Mesenchymal stem cell (in vitro differentiated cells and primary cell): ENCODE measurements at regions not wholly inside any gene's neighbourhood (a gene's known extent, or its start where the extent isn't known, plus 50 kb on each side); places are given as distances from the start of the nearest gene placed in this dataset.

Experiments
- DNase-seq: peaks from one replicate; pipeline ENCODE4 v3.0.0-alpha.2; 2013
- H2AFZ ChIP-seq: one replicate; pipeline ENCODE4 v1.6.1; 2013; ENCODE audit warnings: low read depth, mild to moderate bottlenecking, control low read depth, inconsistent platforms, low read length, moderate library complexity
- H2AK5ac ChIP-seq: 2 replicates; pipeline ENCODE4 v1.6.1; 2013; ENCODE audit warnings: low read length, moderate library complexity, mild to moderate bottlenecking, inconsistent platforms; ENCODE audit not compliant: severe bottlenecking
- H2BK120ac ChIP-seq: one replicate; pipeline ENCODE4 v1.6.1; 2013; ENCODE audit warnings: low read depth, mild to moderate bottlenecking, inconsistent platforms, low read length, moderate library complexity
- H2BK12ac ChIP-seq, 2 experiments: one replicate each; pipeline ENCODE4 v1.6.1; 2013; ENCODE audit warnings: inconsistent platforms in 2 of 2, low read length in 2 of 2, mild to moderate bottlenecking in 2 of 2, moderate library complexity in 2 of 2, control low read depth in 1 of 2
- H2BK15ac ChIP-seq: one replicate; pipeline ENCODE4 v1.6.1; 2013; ENCODE audit warnings: mild to moderate bottlenecking, low read depth, inconsistent platforms; ENCODE audit not compliant: poor library complexity, severe bottlenecking
- H2BK5ac ChIP-seq: 2 replicates; pipeline ENCODE4 v1.6.1; 2013; ENCODE audit warnings: low read depth, mild to moderate bottlenecking, low read length, control low read depth, inconsistent platforms; ENCODE audit not compliant: poor library complexity, severe bottlenecking
- H3K14ac ChIP-seq, 2 experiments: one replicate each; pipeline ENCODE4 v1.6.1; 2013; ENCODE audit warnings: inconsistent platforms in 2 of 2, low read length in 2 of 2, control low read depth in 1 of 2, mild to moderate bottlenecking in 1 of 2, moderate library complexity in 1 of 2
- H3K18ac ChIP-seq, 2 experiments: one replicate each; pipeline ENCODE4 v1.6.1; 2013; ENCODE audit warnings: inconsistent platforms in 2 of 2, low read length in 2 of 2, control low read depth in 1 of 2, low read depth in 1 of 2, mild to moderate bottlenecking in 1 of 2
- H3K23ac ChIP-seq, 2 experiments: one replicate each; pipeline ENCODE4 v1.6.1; 2013; ENCODE audit warnings: inconsistent platforms in 2 of 2, low read length in 2 of 2, mild to moderate bottlenecking in 2 of 2, moderate library complexity in 2 of 2, control low read depth in 1 of 2
- H3K27ac ChIP-seq: 2 replicates; pipeline ENCODE4 v1.5.1; 2013; ENCODE audit warnings: mild to moderate bottlenecking, moderate library complexity, low read length, control low read depth, inconsistent platforms; ENCODE audit not compliant: poor library complexity, severe bottlenecking
- H3K27me3 ChIP-seq, 2 experiments: 2 replicates each; pipeline versions ENCODE4 v1.6.1 to v1.7.0; 2013; ENCODE audit warnings: low read length in 2 of 2, mild to moderate bottlenecking in 2 of 2, moderate library complexity in 2 of 2, control low read depth in 1 of 2, inconsistent platforms in 1 of 2; ENCODE audit not compliant: control insufficient read depth in 1 of 2, insufficient read depth in 1 of 2
- H3K36me3 ChIP-seq, 2 experiments: 2 replicates each; pipeline versions ENCODE4 v1.6.1 to v1.7.0; 2013; ENCODE audit warnings: low read length in 2 of 2, control low read depth in 1 of 2, inconsistent platforms in 1 of 2, low read depth in 1 of 2, mild to moderate bottlenecking in 1 of 2; ENCODE audit not compliant: insufficient read depth in 2 of 2, control insufficient read depth in 1 of 2
- H3K4ac ChIP-seq, 2 experiments: one replicate each; pipeline ENCODE4 v1.6.1; 2013; ENCODE audit warnings: inconsistent platforms in 2 of 2, low read length in 2 of 2, mild to moderate bottlenecking in 2 of 2, moderate library complexity in 2 of 2, control low read depth in 1 of 2, low read depth in 1 of 2
- H3K4me1 ChIP-seq: 2 replicates; pipeline ENCODE4 v1.6.1; 2013; ENCODE audit warnings: low read depth, low read length, control low read depth; ENCODE audit not compliant: control insufficient read depth, insufficient read depth
- H3K4me2 ChIP-seq: 2 replicates; pipeline ENCODE4 v1.6.1; 2013; ENCODE audit warnings: low read length, mild to moderate bottlenecking, inconsistent platforms; ENCODE audit not compliant: poor library complexity, severe bottlenecking
- H3K4me3 ChIP-seq, 2 experiments: 2 replicates each; pipeline versions ENCODE4 v1.5.1 to v1.7.0; 2013; ENCODE audit warnings: low read length in 2 of 2, mild to moderate bottlenecking in 2 of 2, control low read depth in 1 of 2, low read depth in 1 of 2; ENCODE audit not compliant: insufficient read depth in 1 of 2
- H3K79me1 ChIP-seq: replicated peaks from 2 replicates; pipeline ENCODE4 v1.6.1; 2013; ENCODE audit warnings: mild to moderate bottlenecking, control low read depth, low read length, inconsistent platforms; ENCODE audit not compliant: poor library complexity, severe bottlenecking
- H3K9ac ChIP-seq: 2 replicates; pipeline ENCODE4 v1.7.0; 2013; ENCODE audit warnings: mild to moderate bottlenecking, low read length, moderate library complexity
- H3K9me3 ChIP-seq: 2 replicates; pipeline ENCODE4 v1.7.0; 2013; ENCODE audit warnings: mild to moderate bottlenecking, low read length; ENCODE audit not compliant: control insufficient read depth
- H4K8ac ChIP-seq: one replicate; pipeline ENCODE4 v1.6.1; 2013; ENCODE audit warnings: inconsistent platforms, mild to moderate bottlenecking, low read length, moderate library complexity
- H4K91ac ChIP-seq: one replicate; pipeline ENCODE4 v1.6.1; 2013; ENCODE audit warnings: mild to moderate bottlenecking, low read length, inconsistent platforms
- WGBS: methylation state at CpG from one replicate; pipeline ENCODE4 v1.1.7; 2013; ENCODE audit warnings: mixed read lengths; 5-methylcytosine and 5-hydroxymethylcytosine counted together

- 89% methylated on average over 5 of the region's 6 CpGs for WGBS
- Histone ChIP-seq H4K91ac (no peak overlapping the region), H3K79me1 (no peaks in the 10 kb centered on the region), H2BK12ac (no peak overlapping the region), H3K9me3 (no peaks in the 10 kb centered on the region), H3K9ac (no peak overlapping the region), H3K23ac (no peak overlapping the region), H3K27ac (no peak overlapping the region), H3K14ac (no peak overlapping the region), H3K4ac (no peak overlapping the region), H4K8ac (no peak overlapping the region), H3K4me1 (no peaks in the 10 kb centered on the region), H2BK120ac (no peak overlapping the region), H2AFZ (no peak overlapping the region), H3K4me2 (no peak overlapping the region), H2BK15ac (no peak overlapping the region), H3K27me3 (no peaks in the 10 kb centered on the region), H2AK5ac (no peak overlapping the region), H2BK5ac (no peak overlapping the region), H3K18ac (no peak overlapping the region), H3K4me3 (no peak overlapping the region), H3K36me3 (no peaks in the 10 kb centered on the region)
- no peak for DNase-seq
Measured at GRCh38 chr6:126091466-126091865, 105.1 kb downstream of the TRMT11 start.

DNA sequence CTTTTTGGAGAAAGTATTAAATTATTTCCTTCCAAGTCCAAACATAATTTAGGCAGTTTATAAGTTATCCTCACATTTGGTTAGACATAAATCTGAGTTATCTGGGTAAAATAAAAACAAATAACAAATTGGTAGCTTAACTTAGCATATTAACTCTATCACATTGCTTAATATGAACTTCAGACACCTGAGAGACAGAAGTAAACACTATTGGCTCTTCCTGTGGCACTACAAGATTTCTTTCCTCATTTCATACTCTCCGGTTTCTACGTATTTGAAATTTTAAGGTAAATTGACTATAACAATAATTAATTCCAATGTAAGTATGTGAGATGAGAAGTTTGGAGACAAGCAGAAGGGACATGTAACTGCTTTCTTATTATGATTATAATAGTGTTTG lies 106.8 kb downstream of the TRMT11 start:
- no peaks in the 10 kb centered on the region for H3K9me3 ChIP-seq
- no peaks in the 10 kb centered on the region for H3K79me1 ChIP-seq
- H2AK5ac ChIP-seq: no peak overlapping the region
- H3K36me3 ChIP-seq: no peaks in the 10 kb centered on the region
- H3K18ac ChIP-seq: no peak overlapping the region
- H3K9ac ChIP-seq: no peak overlapping the region
- no peak overlapping the region for H4K8ac ChIP-seq
- H3K4me1 ChIP-seq: no peaks in the 10 kb centered on the region
- no peak overlapping the region for H4K91ac ChIP-seq
- no peak overlapping the region for H3K4me3 ChIP-seq
- no peak overlapping the region for H3K4ac ChIP-seq
- H2BK120ac ChIP-seq: no peak overlapping the region
- no peak overlapping the region for H3K4me2 ChIP-seq
- no peak overlapping the region for H2AFZ ChIP-seq
- H2BK5ac ChIP-seq: no peak overlapping the region
- H2BK15ac ChIP-seq: no peak overlapping the region
- H2BK12ac ChIP-seq: no peak overlapping the region
- H3K27me3 ChIP-seq: no peaks in the 10 kb centered on the region
- H3K14ac ChIP-seq: no peak overlapping the region
- H3K27ac ChIP-seq: no peak overlapping the region
- no peak for DNase-seq
- WGBS: no CpG with 5 or more reads among the region's 2 CpGs
- no peak overlapping the region for H3K23ac ChIP-seq

DNA sequence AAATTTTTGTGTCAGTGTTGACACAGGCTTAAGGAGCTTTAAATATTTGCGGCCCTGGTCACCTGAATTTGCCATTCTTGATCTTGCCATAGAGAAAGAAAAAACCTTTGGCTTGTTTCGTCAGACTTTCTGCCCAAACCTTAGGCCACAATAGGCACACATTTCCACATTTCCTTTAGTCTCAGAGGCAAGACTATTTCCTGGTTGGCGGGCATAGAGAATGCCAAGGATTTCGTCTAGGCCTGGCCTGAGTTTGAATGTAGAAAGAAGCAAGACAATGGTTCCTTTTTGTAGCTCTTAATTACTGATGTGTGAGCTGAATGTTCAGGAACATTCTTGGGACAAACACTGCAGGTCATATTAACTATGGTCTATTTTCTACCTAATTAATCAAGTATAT lies 108.1 kb downstream of the TRMT11 start:
- Histone ChIP-seq H3K9me3 (no peaks in the 10 kb centered on the region), H3K18ac (no peak overlapping the region), H3K9ac (no peak overlapping the region), H3K27me3 (no peaks in the 10 kb centered on the region), H3K4ac (no peak overlapping the region), H4K91ac (no peak overlapping the region), H2AFZ (no peak overlapping the region), H3K4me3 (no peak overlapping the region), H2BK12ac (no peak overlapping the region), H3K79me1 (no peaks in the 10 kb centered on the region), H3K23ac (no peak overlapping the region), H3K27ac (no peak overlapping the region), H2BK5ac (no peak overlapping the region), H4K8ac (no peak overlapping the region), H2AK5ac (no peak overlapping the region), H3K36me3 (no peaks in the 10 kb centered on the region), H3K4me1 (no peaks in the 10 kb centered on the region), H3K14ac (no peak overlapping the region), H3K4me2 (no peak overlapping the region), H2BK15ac (no peak overlapping the region), H2BK120ac (no peak overlapping the region)
- DNase-seq: no peak
- WGBS: 100% methylated on average over 1 of the region's 4 CpGs

GRCh38 chr6:126100386-126100785 lies 114.0 kb downstream of the TRMT11 start:
- no peak overlapping the region for H2BK15ac ChIP-seq
- H3K36me3 ChIP-seq: no peaks in the 10 kb centered on the region
- DNase-seq: no peak
- 98% methylated on average over 3 of the region's 4 CpGs for WGBS
- H2AFZ ChIP-seq: no peak overlapping the region
- no peak overlapping the region for H3K18ac ChIP-seq
- H3K4me1 ChIP-seq: no peaks in the 10 kb centered on the region
- H3K27ac ChIP-seq: no peak overlapping the region
- no peak overlapping the region for H3K9ac ChIP-seq
- H4K8ac ChIP-seq: no peak overlapping the region
- H3K4me2 ChIP-seq: no peak overlapping the region
- H3K9me3 ChIP-seq: no peaks in the 10 kb centered on the region
- no peak overlapping the region for H2AK5ac ChIP-seq
- H3K23ac ChIP-seq: no peak overlapping the region
- no peaks in the 10 kb centered on the region for H3K27me3 ChIP-seq
- no peak overlapping the region for H2BK12ac ChIP-seq
- H4K91ac ChIP-seq: no peak overlapping the region
- no peaks in the 10 kb centered on the region for H3K79me1 ChIP-seq
- no peak overlapping the region for H3K14ac ChIP-seq
- H3K4ac ChIP-seq: no peak overlapping the region
- no peak overlapping the region for H3K4me3 ChIP-seq
- H2BK5ac ChIP-seq: no peak overlapping the region
- no peak overlapping the region for H2BK120ac ChIP-seq
